Thoracic aorta (tissue), 2 donors: ENCODE measurements at regions not wholly inside any gene's neighbourhood (a gene's known extent, or its start where the extent isn't known, plus 50 kb on each side); places are given as distances from the start of the nearest gene placed in this dataset.

ENCODE experiments used
- ATAC-seq: fragments of 150-250 bp; one replicate; pipeline ENCODE4 v1.8.0; 2017; ENCODE audit warnings: low read depth; ENCODE audit not compliant: insufficient number of reproducible peaks, low FRiP score
- DNase-seq: peaks from one replicate; pipeline ENCODE4 v3.0.0-alpha.2; 2020; ENCODE audit warnings: low spot score
- H3K27ac ChIP-seq, 2 donors: fragments of 200-600 bp; sonication (generic); 1 replicate in 1 of 2; 2 replicates in 1 of 2; pipeline ENCODE4 v1.5.1; 2016; ENCODE audit warnings: mild to moderate bottlenecking in 2 of 2, moderate library complexity in 2 of 2
- H3K27me3 ChIP-seq: fragments of 200-600 bp; sonication (generic); replicated peaks from 2 replicates; pipeline ENCODE4 v1.6.0; 2016; ENCODE audit warnings: mild to moderate bottlenecking; ENCODE audit not compliant: insufficient read depth
- H3K36me3 ChIP-seq: fragments of 200-600 bp; sonication (generic); one replicate; pipeline ENCODE4 v1.5.1; 2016
- H3K4me1 ChIP-seq, 2 donors: fragments of 200-600 bp; sonication (generic); 1 replicate in 1 of 2; 2 replicates in 1 of 2; pipeline versions ENCODE4 v1.5.1 to v1.6.0; 2016; ENCODE audit warnings: low read depth in 2 of 2, mild to moderate bottlenecking in 1 of 2; ENCODE audit not compliant: control insufficient read depth in 1 of 2
- H3K4me3 ChIP-seq: fragments of 200-600 bp; sonication (generic); 2 replicates; pipeline ENCODE4 v1.5.1; 2016; ENCODE audit warnings: mild to moderate bottlenecking
- H3K9me3 ChIP-seq: fragments of 200-600 bp; sonication (generic); 2 replicates; pipeline ENCODE4 v1.5.1; 2016
- TF ChIP-seq, protein P1 (sequence below): fragments of 200-600 bp; sonication (generic); IDR thresholded peaks from one replicate; pipeline ENCODE4 v1.5.1; 2019; ENCODE audit warnings: antibody characterized with exemption

DNA sequence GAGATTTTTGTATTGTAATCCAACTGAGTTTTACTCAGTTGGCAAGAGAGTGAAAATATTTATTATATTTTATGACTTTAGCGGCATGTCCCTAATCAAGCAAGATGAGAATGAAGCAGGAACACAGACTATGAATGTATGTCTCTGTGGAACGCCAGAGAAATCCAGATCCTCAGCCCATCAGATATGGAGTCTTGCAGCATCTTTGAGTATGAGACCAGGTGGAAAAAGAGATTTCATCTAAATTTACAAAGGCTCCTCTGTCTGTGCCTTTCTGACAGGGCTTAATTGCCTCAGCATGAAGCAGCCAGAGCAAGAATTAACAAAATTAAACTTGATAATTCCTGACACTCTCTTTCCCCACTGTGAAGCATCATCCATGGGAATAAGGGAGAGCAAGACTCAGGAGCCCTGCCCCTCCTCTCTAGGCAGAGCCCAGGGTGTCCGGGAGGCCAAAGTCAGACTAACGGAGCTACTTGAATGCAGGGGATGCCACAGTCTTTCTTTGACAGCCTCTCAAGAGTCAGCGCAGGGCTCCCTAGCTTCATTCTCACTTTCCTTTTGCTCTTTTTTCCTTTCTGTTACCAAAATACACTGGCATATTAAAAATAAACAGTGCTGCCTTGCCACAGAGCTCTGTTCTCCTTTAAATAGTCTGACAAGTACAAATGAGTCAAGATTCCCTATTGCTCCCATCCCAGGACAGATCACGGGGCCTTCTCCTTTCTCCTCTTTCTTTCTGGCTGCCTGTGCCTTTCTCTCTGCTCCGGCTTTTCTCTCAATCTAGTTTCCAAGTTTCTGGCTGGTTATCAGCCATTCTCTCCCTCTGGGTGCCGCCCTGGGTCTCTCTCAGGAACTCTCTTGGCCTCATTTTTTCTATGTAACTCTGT lies 132.2 kb upstream of the INHBA start:
- DNase-seq (no peak), ATAC-seq (peak; percentile 36)
- Histone ChIP-seq H3K4me3 (peak overlapping the region; percentile 48), H3K4me1 (peaks cover 5 to 19% of the 10 kb centered on the region in 2 donors), H3K27me3 (no peaks in the 10 kb centered on the region), H3K36me3 (no peaks in the 10 kb centered on the region), H3K27ac (peak overlapping the region; percentile 74 to 78), H3K9me3 (no peaks in the 10 kb centered on the region)
- TF ChIP-seq, protein P1, sequence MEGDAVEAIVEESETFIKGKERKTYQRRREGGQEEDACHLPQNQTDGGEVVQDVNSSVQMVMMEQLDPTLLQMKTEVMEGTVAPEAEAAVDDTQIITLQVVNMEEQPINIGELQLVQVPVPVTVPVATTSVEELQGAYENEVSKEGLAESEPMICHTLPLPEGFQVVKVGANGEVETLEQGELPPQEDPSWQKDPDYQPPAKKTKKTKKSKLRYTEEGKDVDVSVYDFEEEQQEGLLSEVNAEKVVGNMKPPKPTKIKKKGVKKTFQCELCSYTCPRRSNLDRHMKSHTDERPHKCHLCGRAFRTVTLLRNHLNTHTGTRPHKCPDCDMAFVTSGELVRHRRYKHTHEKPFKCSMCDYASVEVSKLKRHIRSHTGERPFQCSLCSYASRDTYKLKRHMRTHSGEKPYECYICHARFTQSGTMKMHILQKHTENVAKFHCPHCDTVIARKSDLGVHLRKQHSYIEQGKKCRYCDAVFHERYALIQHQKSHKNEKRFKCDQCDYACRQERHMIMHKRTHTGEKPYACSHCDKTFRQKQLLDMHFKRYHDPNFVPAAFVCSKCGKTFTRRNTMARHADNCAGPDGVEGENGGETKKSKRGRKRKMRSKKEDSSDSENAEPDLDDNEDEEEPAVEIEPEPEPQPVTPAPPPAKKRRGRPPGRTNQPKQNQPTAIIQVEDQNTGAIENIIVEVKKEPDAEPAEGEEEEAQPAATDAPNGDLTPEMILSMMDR = no peak

DNA sequence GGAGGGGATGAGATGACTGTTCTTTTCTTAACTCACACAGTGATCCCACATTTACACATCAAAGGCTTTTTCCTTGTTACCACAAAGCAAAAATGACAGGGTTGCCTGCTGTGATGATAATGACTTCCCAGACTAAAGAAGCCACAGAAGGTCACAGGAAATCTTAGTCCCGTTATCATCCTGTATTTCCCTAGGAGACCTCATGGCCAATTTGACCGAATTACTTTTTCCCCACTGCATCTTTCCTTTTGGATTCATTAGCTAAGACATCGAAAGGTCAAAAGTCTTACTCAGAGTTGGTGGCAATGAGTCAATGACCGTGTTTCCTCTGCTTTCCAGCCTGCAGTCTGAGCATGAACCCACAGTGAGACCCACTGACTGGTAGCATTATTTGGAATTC lies 130.1 kb upstream of the INHBA start:
- TF ChIP-seq, protein P1 = no peak
- Histone ChIP-seq H3K36me3 (no peaks in the 10 kb centered on the region), H3K27me3 (no peaks in the 10 kb centered on the region), H3K4me1 (peaks cover 5 to 19% of the 10 kb centered on the region in 2 donors), H3K27ac (no peak overlapping the region), H3K9me3 (no peaks in the 10 kb centered on the region), H3K4me3 (no peak overlapping the region)
- ATAC-seq (no peak), DNase-seq (no peak)

DNA sequence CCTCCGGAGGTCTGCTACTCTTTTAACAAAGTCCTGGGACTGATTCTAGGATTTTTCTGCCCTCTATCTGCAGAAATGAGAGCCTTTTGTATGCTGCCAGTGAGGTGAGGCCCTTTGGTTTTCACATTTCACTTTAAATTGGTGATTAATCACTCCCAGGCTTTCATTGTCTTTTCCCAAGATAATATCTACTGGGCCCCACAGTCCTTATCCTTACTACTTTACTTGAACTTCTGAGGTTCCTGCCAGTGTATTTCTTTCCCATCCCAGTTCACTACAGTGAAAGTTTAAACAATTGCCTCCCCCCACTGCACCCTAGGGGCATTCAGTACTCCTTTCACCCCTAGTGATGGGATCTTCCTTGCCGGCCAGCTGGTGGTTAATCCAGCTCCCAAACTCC lies 127.4 kb upstream of the INHBA start:
- Histone ChIP-seq H3K4me1 (peaks cover 13 to 18% of the 10 kb centered on the region in 2 donors), H3K27ac (no peak overlapping the region), H3K36me3 (no peaks in the 10 kb centered on the region), H3K27me3 (no peaks in the 10 kb centered on the region), H3K4me3 (no peak overlapping the region), H3K9me3 (no peaks in the 10 kb centered on the region)
- TF ChIP-seq, protein P1 = no peak
- ATAC-seq = no peak
- no peak for DNase-seq

DNA sequence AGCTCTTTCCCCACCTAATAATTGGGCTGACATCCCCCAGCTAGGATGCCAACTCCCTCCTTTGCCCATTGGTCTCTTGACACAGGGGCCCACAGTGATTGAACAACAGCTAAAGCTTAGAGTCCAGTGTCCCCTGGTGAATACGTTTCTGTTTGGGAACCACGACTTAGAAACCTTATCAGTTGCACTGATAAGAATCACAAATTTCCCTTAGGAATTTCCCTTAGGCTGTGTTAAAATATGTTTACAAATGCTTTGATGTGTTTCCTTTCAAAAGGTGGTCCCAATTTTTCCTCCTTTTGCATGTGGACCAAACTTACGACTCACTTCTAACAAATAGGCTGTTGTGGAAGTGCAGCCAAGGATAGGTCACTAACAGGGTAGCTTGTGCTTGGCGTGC lies 126.0 kb upstream of the INHBA start:
- ATAC-seq (no peak), DNase-seq (no peak)
- H3K4me3 ChIP-seq = no peak overlapping the region
- H3K9me3 ChIP-seq = no peaks in the 10 kb centered on the region
- no peaks in the 10 kb centered on the region for H3K36me3 ChIP-seq
- no peaks in the 10 kb centered on the region for H3K27me3 ChIP-seq
- H3K27ac ChIP-seq = no peak overlapping the region
- TF ChIP-seq, protein P1 = no peak
- H3K4me1 ChIP-seq = peaks cover 8 to 18% of the 10 kb centered on the region in 2 donors

DNA sequence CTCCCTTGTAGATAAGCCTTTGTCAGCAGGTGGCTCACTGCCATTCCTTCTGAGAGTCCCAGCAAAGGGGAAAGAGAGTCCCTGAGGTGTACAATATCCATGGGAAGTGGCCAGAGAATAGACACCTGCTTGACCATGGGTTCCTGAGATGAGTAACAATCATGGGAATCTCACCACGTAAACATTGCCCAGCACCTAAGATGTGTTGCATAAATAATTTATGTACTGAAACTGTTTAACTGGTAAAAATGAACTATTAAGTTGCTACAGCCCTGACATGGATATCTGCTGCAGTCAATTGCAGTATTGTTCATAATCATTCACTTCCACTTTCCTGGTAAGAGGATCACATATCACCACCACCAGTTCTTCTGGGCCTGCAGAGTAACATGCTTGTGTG lies 123.8 kb upstream of the INHBA start:
- Histone ChIP-seq H3K27ac (no peak overlapping the region), H3K4me3 (no peak overlapping the region), H3K27me3 (no peaks in the 10 kb centered on the region), H3K36me3 (no peaks in the 10 kb centered on the region), H3K9me3 (no peaks in the 10 kb centered on the region), H3K4me1 (peaks cover 21 to 41% of the 10 kb centered on the region in 2 donors)
- ATAC-seq (no peak), DNase-seq (no peak)
- TF ChIP-seq, protein P1 = no peak
